Heart left ventricle (tissue), 13 donors: ENCODE measurements at regions not wholly inside any gene's neighbourhood (a gene's known extent, or its start where the extent isn't known, plus 50 kb on each side); places are given as distances from the start of the nearest gene placed in this dataset.

ENCODE experiments used
- CTCF ChIP-seq, 12 donors: fragments of 200-600 bp; sonication (generic) in 4 of 12; IDR thresholded peaks; one replicate each; pipeline versions ENCODE4 v1.5.0 to v1.8.0; 2018 to 2022; ENCODE audit warnings: antibody characterized with exemption in 12 of 12, mild to moderate bottlenecking in 5 of 12
- POLR2A ChIP-seq, 2 donors: fragments of 450-650 bp; IDR thresholded peaks; one replicate each; pipeline ENCODE4 v1.6.1; 2017; ENCODE audit warnings: antibody characterized with exemption in 2 of 2, mild to moderate bottlenecking in 2 of 2, moderate library complexity in 2 of 2
- donor health status: ischemic (EF 13 %, LVEDD 7.1; RV severe dilation, severe dysfunction).
- donor health status: DM: no; HTN: yes; CAD: no.
- donor health status: DM: no; HTN: no; CAD: no.
- donor health status: ischemic (EF 25% LVEDD 6.9; RV normal size, moderate dysfunction).
- donor health status: ischemic (EF 25% LVEDD 5.7; RV mildly dilated, moderate dysfunction).
- donor health status: ischemic (EF 35%, LVEDD 5.7; RV mildly dilated, moderate dysfunction).
- donor health status: nonischemic (EF 11% LVEDD 7.7; RV severe dilation, severe dysfunction).
- donor health status: DM: yes; HTN: yes; CAD: no.
- donor health status: PGD.
- donor health status: ischemic (EF 29% LVEDD 5.4; RV normal size, mild dysfunction).
- donor health status: nonischemic (EF 23%, LVEDD 6.1; RV moderate dilation, normal function).

- no peak for TF ChIP-seq CTCF (IDR thresholded peaks at IDR 0.05)
- TF ChIP-seq POLR2A (IDR thresholded peaks at IDR 0.05), result no peak
Observed at GRCh38 chr1:230009611-230010313, 57.3 kb upstream of the GALNT2 start.
